ENCODE measurements at regions not wholly inside any gene's neighbourhood (a gene's known extent, or its start where the extent isn't known, plus 50 kb on each side); places are given as distances from the start of the nearest gene placed in this dataset.

- Mint-ChIP-seq H3K27me3 (peaks cover 39% of the 10 kb centered on the region), H3K4me3 (no peak overlapping the region), H3K9me3 (no peaks in the 10 kb centered on the region), H3K27ac (ENCODE audit: low read depth) (no peak overlapping the region), H3K36me3 (ENCODE audit: insufficient read depth) (no peaks in the 10 kb centered on the region), H3K4me1 (peaks cover 15% of the 10 kb centered on the region)
- DNase-seq (ENCODE audit: low spot score in 2 of 2) (no peak), ATAC-seq (replicated peaks; ENCODE audit: extremely low read depth, poor library complexity, severe bottlenecking) (no peak)
Measured at GRCh38 chr7:24135003-24135817, 148.8 kb upstream of the NPY start.

DNA sequence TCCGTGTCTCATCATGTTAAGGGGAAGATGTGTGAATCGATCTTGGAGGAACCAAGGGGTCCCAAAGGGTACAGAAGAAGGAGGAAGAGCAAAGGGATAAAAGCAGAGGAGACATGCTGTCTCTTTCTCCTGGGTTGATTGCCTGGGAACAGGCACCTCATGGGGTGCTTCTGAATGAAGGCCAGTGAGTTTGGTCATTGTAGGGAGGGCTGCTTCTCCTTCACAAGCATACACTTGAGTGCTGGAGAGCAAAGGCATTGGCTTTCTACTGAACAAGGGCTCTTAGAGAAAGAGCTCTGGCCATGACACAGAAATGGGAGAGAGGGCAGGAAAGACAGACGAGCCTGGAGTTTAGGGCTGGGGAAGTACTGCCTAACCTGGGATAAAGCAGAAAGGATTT lies 146.7 kb upstream of the NPY start:
- peaks cover 15% of the 10 kb centered on the region for H3K4me1 Mint-ChIP-seq

DNA sequence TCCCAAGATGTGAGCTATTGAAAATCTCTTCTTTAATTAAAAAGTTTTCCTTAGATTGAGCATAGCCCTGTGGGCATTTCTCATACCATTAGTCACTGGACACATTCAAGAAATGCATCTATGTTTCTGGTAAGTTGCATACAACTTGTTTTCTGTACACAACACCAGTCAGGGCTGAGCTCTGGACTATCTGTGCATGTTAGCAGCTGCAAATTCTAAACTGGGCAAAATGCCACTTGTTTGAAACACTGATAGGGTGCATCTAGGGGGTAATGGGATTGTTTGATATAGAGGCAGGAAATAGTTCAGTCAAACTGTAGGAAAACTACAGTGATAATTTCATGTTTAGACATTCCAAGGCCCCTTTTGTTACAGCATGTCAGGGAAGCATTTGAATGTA lies 145.6 kb upstream of the NPY start:
- Mint-ChIP-seq H3K4me3 (no peak overlapping the region), H3K36me3 (ENCODE audit: insufficient read depth) (no peaks in the 10 kb centered on the region), H3K9me3 (no peaks in the 10 kb centered on the region), H3K27me3 (peaks cover 54% of the 10 kb centered on the region), H3K27ac (ENCODE audit: low read depth) (no peak overlapping the region), H3K4me1 (peaks cover 15% of the 10 kb centered on the region)
- no peak for DNase-seq (ENCODE audit: low spot score in 2 of 2)
- no peak for ATAC-seq (replicated peaks; ENCODE audit: extremely low read depth, poor library complexity, severe bottlenecking)

More for the DNA sequence above, 146.7 kb upstream of the NPY start:
- Mint-ChIP-seq H3K27me3 (peaks cover 52% of the 10 kb centered on the region), H3K36me3 (ENCODE audit: insufficient read depth) (no peaks in the 10 kb centered on the region), H3K9me3 (no peaks in the 10 kb centered on the region), H3K4me3 (no peak overlapping the region), H3K27ac (ENCODE audit: low read depth) (no peak overlapping the region)
- ATAC-seq (replicated peaks; ENCODE audit: extremely low read depth, poor library complexity, severe bottlenecking) (no peak), DNase-seq (ENCODE audit: low spot score in 2 of 2) (no peak)

- Mint-ChIP-seq H3K4me1 (peaks cover 6% of the 10 kb centered on the region), H3K36me3 (ENCODE audit: insufficient read depth) (no peaks in the 10 kb centered on the region), H3K4me3 (no peak overlapping the region), H3K27me3 (peaks cover 44% of the 10 kb centered on the region), H3K27ac (ENCODE audit: low read depth) (no peak overlapping the region), H3K9me3 (no peaks in the 10 kb centered on the region)
- ATAC-seq (replicated peaks; ENCODE audit: extremely low read depth, poor library complexity, severe bottlenecking) (no peak), DNase-seq (ENCODE audit: low spot score in 2 of 2) (no peak)
Measured at GRCh38 chr7:24140001-24140400, 144.0 kb upstream of the NPY start.

DNA sequence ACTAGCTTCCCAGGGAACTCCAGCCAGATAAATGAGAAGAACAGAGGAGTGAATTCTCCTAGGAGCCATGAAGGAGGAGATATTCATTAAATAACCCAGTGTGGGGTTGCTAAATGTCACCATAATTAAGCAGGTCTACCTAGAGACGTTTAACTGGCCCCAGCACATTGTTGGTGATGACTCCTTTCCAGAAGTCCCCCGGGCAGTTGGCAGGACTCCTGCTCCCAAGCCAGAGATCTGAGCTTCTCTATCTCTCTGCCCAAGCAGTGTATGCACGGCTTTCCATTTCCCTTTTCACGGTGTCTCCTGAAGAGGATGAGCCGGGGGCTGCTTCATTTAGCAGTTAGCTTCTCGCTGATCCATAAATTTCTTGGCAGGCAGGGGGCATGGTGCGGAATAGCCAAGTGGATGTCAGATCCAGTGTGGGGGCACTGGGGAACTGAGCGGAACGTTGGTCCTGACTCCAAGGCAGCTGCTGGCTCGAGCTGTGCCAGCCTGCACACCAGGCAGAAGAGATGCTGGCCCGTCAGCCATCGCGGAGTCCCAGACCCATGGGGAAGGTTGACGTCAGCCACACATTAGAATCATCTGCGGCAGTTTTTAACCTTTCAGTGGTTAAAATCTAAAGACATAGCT lies 142.0 kb upstream of the NPY start:
- H3K27me3 Mint-ChIP-seq, result peaks cover 44% of the 10 kb centered on the region
- H3K27ac Mint-ChIP-seq (ENCODE audit: low read depth), result no peak overlapping the region
- no peaks in the 10 kb centered on the region for H3K36me3 Mint-ChIP-seq (ENCODE audit: insufficient read depth)
- no peak overlapping the region for H3K4me3 Mint-ChIP-seq
- H3K4me1 Mint-ChIP-seq, result no peaks in the 10 kb centered on the region
- H3K9me3 Mint-ChIP-seq, result no peaks in the 10 kb centered on the region
- ATAC-seq (replicated peaks; ENCODE audit: extremely low read depth, poor library complexity, severe bottlenecking), result no peak
- no peak for DNase-seq (ENCODE audit: low spot score in 2 of 2)

DNA sequence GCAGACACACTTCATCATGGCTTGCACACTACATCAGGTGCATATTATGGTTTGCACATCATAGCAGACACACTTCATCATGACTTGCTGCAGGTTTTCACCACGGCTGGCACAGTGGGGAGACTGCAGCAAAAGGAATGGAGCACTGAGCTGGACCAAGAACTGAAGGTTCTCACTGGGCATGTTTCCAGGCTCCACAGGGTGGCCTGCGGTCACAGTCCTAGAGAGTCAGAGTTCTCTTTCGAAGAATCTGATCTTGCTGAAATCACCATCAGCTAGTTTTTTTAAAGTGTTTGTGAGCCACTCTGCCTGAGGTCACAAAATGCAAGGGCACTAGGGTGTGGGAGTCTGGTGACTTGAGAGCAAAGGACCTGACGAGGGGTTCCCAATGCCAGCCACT lies 140.4 kb upstream of the NPY start:
- Mint-ChIP-seq H3K4me3 (no peak overlapping the region), H3K4me1 (no peaks in the 10 kb centered on the region)

DNA sequence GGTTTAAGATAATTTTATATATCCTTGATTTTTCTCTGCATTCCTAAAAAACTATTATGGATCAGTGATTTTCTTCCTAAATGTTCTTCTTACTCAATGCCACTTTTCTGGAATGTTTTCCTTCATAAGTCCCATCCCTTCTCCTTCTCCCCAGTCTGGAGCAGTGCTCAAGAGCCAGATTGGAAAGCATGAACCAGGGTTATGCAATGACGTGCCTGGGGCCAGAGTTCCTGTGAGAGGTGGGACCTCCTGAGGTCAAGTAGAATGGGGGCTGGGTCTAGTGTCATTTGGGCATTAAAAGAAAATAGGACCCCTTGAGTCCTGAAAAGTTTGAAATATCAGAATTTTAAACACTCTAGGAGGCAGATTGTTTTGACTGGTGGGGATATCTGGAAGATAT lies 132.0 kb upstream of the NPY start:
- Mint-ChIP-seq H3K27me3 (peaks cover 48% of the 10 kb centered on the region), H3K9me3 (peaks cover 7% of the 10 kb centered on the region), H3K4me1 (no peaks in the 10 kb centered on the region), H3K4me3 (no peak overlapping the region), H3K27ac (ENCODE audit: low read depth) (no peak overlapping the region), H3K36me3 (ENCODE audit: insufficient read depth) (no peaks in the 10 kb centered on the region)
- no peak for DNase-seq (ENCODE audit: low spot score in 2 of 2)
- no peak for ATAC-seq (replicated peaks; ENCODE audit: extremely low read depth, poor library complexity, severe bottlenecking)

More for the DNA sequence above, 140.4 kb upstream of the NPY start:
- no peak for DNase-seq (ENCODE audit: low spot score in 2 of 2)
- peaks cover 29% of the 10 kb centered on the region for H3K27me3 Mint-ChIP-seq
- H3K36me3 Mint-ChIP-seq (ENCODE audit: insufficient read depth), result no peaks in the 10 kb centered on the region
- no peak for ATAC-seq (replicated peaks; ENCODE audit: extremely low read depth, poor library complexity, severe bottlenecking)
- no peak overlapping the region for H3K27ac Mint-ChIP-seq (ENCODE audit: low read depth)
- H3K9me3 Mint-ChIP-seq, result no peaks in the 10 kb centered on the region

GRCh38 chr7:24152356-24152755 lies 131.6 kb upstream of the NPY start:
- H3K4me1 Mint-ChIP-seq, result no peaks in the 10 kb centered on the region
- no peaks in the 10 kb centered on the region for H3K36me3 Mint-ChIP-seq (ENCODE audit: insufficient read depth)
- peaks cover 50% of the 10 kb centered on the region for H3K27me3 Mint-ChIP-seq
- no peak for DNase-seq (ENCODE audit: low spot score in 2 of 2)
- H3K9me3 Mint-ChIP-seq, result peaks cover 7% of the 10 kb centered on the region
- ATAC-seq (replicated peaks; ENCODE audit: extremely low read depth, poor library complexity, severe bottlenecking), result no peak
- no peak overlapping the region for H3K27ac Mint-ChIP-seq (ENCODE audit: low read depth)
- no peak overlapping the region for H3K4me3 Mint-ChIP-seq

DNA sequence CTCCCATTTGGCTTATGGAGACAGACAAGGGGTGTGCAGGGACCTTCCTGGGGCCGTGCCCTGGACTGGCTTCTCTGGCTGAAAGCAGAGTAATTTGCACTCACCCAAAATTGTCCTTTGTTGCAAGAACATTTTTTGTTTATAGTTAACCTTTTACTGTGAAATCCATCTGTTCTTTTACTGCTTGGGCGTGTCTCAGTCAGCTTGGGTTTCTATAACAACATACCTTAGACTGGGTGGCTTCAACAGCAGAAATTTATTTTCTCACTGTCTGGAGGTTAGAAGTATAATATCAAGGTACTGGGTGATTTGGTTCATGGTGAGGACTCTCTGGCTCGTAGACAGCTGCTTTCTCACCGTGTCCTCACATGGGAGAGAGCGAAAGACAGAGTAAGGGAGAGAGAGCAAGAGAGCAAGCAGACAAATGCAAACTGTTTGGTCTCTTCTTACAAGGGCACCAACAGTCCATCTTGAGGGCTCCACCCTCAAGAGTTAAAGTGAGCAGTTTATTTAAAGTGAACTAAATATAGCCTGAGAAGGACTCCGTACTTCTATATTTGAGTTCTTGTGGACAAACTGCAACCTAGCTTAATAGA lies 131.0 kb upstream of the NPY start:
- no peaks in the 10 kb centered on the region for H3K36me3 Mint-ChIP-seq (ENCODE audit: insufficient read depth)
- DNase-seq (ENCODE audit: low spot score in 2 of 2) (no peak), ATAC-seq (replicated peaks; ENCODE audit: extremely low read depth, poor library complexity, severe bottlenecking) (no peak)
- H3K27me3 Mint-ChIP-seq, result peaks cover 50% of the 10 kb centered on the region
- no peaks in the 10 kb centered on the region for H3K4me1 Mint-ChIP-seq
- H3K9me3 Mint-ChIP-seq, result peaks cover 7% of the 10 kb centered on the region
- H3K27ac Mint-ChIP-seq (ENCODE audit: low read depth), result no peak overlapping the region
- H3K4me3 Mint-ChIP-seq, result no peak overlapping the region

GRCh38 chr7:24157666-24158065 lies 126.3 kb upstream of the NPY start:
- no peak overlapping the region for H3K4me3 Mint-ChIP-seq
- H3K27me3 Mint-ChIP-seq, result peaks cover 46% of the 10 kb centered on the region
- no peaks in the 10 kb centered on the region for H3K36me3 Mint-ChIP-seq (ENCODE audit: insufficient read depth)
- no peaks in the 10 kb centered on the region for H3K4me1 Mint-ChIP-seq
- no peaks in the 10 kb centered on the region for H3K9me3 Mint-ChIP-seq
- ATAC-seq (replicated peaks; ENCODE audit: extremely low read depth, poor library complexity, severe bottlenecking) (no peak), DNase-seq (ENCODE audit: low spot score in 2 of 2) (no peak)
- H3K27ac Mint-ChIP-seq (ENCODE audit: low read depth), result no peak overlapping the region

GRCh38 chr7:24158975-24159374 lies 125.0 kb upstream of the NPY start:
- Mint-ChIP-seq H3K36me3 (ENCODE audit: insufficient read depth) (no peaks in the 10 kb centered on the region), H3K27ac (ENCODE audit: low read depth) (no peak overlapping the region), H3K4me1 (no peaks in the 10 kb centered on the region), H3K27me3 (peaks cover 47% of the 10 kb centered on the region), H3K4me3 (no peak overlapping the region), H3K9me3 (no peaks in the 10 kb centered on the region)
- ATAC-seq (replicated peaks; ENCODE audit: extremely low read depth, poor library complexity, severe bottlenecking) (no peak), DNase-seq (ENCODE audit: low spot score in 2 of 2) (no peak)

DNA sequence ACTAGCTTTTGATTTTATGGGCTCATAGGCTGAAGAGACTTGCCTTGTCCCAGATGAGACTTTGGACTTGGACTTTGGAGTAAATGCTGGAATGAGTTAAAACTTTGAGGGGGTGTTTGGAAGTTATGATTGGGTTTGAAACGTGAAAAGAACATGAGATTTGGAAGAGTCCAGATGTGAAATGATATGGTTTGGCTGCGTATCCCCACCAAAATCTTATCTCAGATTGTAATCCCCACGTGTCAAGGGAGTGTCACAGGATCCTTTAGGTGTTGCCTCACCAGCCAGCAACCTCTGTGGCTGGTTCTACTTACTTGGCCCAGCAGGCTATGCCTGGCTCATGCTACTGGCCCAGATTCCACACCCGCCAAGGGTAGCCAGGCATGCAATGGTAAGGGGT lies 119.6 kb upstream of the NPY start:
- peaks cover 53% of the 10 kb centered on the region for H3K27me3 Mint-ChIP-seq
- H3K9me3 Mint-ChIP-seq, result no peaks in the 10 kb centered on the region
- ATAC-seq (replicated peaks; ENCODE audit: extremely low read depth, poor library complexity, severe bottlenecking), result no peak
- no peak overlapping the region for H3K4me3 Mint-ChIP-seq
- H3K4me1 Mint-ChIP-seq, result no peaks in the 10 kb centered on the region
- no peak overlapping the region for H3K27ac Mint-ChIP-seq (ENCODE audit: low read depth)
- no peaks in the 10 kb centered on the region for H3K36me3 Mint-ChIP-seq (ENCODE audit: insufficient read depth)
- no peak for DNase-seq (ENCODE audit: low spot score in 2 of 2)

DNA sequence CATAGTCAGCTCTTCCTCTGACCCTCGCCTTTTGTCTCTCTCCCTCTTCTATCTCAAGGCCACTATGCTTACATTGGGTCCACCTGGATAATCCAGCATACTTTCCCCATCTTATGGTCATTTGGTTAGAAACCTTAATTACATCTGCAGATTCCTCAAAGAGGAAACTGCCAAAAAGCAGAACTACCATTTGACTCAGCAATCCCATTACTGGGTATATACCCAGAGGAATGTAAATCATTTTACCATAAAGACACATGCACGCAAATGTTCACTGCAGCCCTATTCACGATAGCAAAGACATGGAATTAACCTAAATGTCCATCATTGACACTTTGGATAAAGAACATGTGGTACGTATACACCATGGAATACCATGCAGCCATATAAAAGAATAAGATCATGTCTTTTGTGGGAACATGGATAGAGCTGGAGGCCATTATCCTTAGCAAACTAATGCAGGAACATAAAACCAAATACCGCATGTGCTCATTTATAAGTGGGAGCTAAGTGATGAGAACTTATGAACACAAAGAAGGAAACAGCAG lies 114.8 kb upstream of the NPY start:
- ATAC-seq (replicated peaks; ENCODE audit: extremely low read depth, poor library complexity, severe bottlenecking) (no peak), DNase-seq (ENCODE audit: low spot score in 2 of 2) (no peak)
- Mint-ChIP-seq H3K36me3 (ENCODE audit: insufficient read depth) (no peaks in the 10 kb centered on the region), H3K4me1 (no peaks in the 10 kb centered on the region), H3K27me3 (peaks cover 24% of the 10 kb centered on the region), H3K27ac (ENCODE audit: low read depth) (no peak overlapping the region), H3K9me3 (no peaks in the 10 kb centered on the region), H3K4me3 (no peak overlapping the region)

Data from central memory CD8-positive, alpha-beta T cell (primary cell).